Erythroblast (primary cell): ENCODE measurements at regions not wholly inside any gene's neighbourhood (a gene's known extent, or its start where the extent isn't known, plus 50 kb on each side); places are given as distances from the start of the nearest gene placed in this dataset.

Source experiments
- GATA1 ChIP-seq: IDR thresholded peaks from 2 replicates; pipeline ENCODE4 v1.6.1; 2011; ENCODE audit warnings: low read depth, mild to moderate bottlenecking, control low read depth, low read length, moderate library complexity
- POLR2A ChIP-seq: IDR thresholded peaks from 2 replicates; pipeline ENCODE4 v1.6.1; 2011; ENCODE audit warnings: mild to moderate bottlenecking, low read length

DNA sequence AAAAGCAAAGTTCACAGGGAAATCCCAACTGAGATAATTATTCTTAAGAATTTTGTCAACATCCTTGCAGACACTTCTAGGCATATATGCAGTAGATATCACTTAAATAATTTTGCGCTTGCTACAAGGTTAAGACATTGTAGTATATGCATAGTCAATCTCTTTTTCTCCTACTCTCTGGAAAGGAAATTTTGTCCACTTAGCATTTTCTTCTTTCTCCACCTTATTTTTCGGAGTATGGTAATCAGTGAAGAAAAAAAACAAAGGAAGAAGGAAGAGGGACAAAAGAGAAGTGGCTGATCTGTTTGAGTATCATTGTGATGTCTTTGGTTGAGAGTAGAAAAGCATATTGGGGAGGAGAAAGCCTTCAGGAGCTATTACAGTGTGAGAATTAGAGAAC, 104.6 kb downstream of the LACC1 start:
- TF ChIP-seq POLR2A (no peak), GATA1 (no peak)
